ENCODE measurements at regions not wholly inside any gene's neighbourhood (a gene's known extent, or its start where the extent isn't known, plus 50 kb on each side); places are given as distances from the start of the nearest gene placed in this dataset.

DNA sequence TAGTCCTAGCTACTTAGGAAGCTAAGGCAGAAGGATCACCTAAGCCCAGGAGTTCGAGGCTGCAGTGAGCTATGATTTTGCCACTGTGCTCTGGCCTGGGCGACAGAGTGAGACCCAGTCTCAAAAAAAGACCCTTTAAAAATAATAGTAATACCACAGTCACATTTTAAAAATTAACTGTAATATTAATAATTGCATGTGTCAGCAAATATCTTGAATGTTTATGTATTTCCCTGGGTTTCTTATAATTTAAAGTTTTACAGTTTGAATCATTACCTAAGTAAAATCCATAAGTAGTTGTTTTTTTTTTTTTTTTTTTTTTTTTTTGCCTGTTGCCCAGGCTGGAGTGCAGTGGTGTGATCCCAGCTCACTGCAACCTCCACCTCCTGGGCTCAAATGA lies 69.2 kb downstream of the LYZL2 start:
- no peak overlapping the region for H2AFZ ChIP-seq
- 37 to 58% methylated on average over 2 of the region's 2 CpGs for WGBS, 2 experiments (ENCODE audit: low coverage in 1 of 2, low lambda C conversion rate in 2 of 2, missing lambda C conversion rate in 2 of 2)
- no peaks in the 10 kb centered on the region for H3K36me3 ChIP-seq (ENCODE audit: low read depth)
- H3K4me3 ChIP-seq = no peak overlapping the region
- no peak overlapping the region for H3K9ac ChIP-seq
- in situ Hi-C loops (cut with MboI) = no loop called here
- no peaks in the 10 kb centered on the region for H3K27me3 ChIP-seq (replicated peaks; ENCODE audit: insufficient read depth)
- TF ChIP-seq EZH2 (IDR thresholded peaks at IDR 0.05; ENCODE audit: insufficient read depth, poor library complexity, severe bottlenecking) (no peak), EZH2phosphoT487 (IDR thresholded peaks at IDR 0.05; ENCODE audit: insufficient read depth, low read depth) (no peak)
- no peaks in the 10 kb centered on the region for H3F3A ChIP-seq (ENCODE audit: insufficient read depth)
- no peak overlapping the region for H3K27ac ChIP-seq
- no peak for DNase-seq
- no peaks in the 10 kb centered on the region for H4K20me1 ChIP-seq (ENCODE audit: insufficient read depth)
- no peaks in the 10 kb centered on the region for H3K4me1 ChIP-seq (ENCODE audit: insufficient read depth)
- no peak overlapping the region for H3K4me2 ChIP-seq (ENCODE audit: unreplicated experiment)
- no peaks in the 10 kb centered on the region for H3K9me3 ChIP-seq (ENCODE audit: low read depth)
- H3K79me2 ChIP-seq (ENCODE audit: insufficient read depth) = no peaks in the 10 kb centered on the region
- no peaks in the 10 kb centered on the region for H3K9me2 ChIP-seq (ENCODE audit: insufficient read depth)

DNA sequence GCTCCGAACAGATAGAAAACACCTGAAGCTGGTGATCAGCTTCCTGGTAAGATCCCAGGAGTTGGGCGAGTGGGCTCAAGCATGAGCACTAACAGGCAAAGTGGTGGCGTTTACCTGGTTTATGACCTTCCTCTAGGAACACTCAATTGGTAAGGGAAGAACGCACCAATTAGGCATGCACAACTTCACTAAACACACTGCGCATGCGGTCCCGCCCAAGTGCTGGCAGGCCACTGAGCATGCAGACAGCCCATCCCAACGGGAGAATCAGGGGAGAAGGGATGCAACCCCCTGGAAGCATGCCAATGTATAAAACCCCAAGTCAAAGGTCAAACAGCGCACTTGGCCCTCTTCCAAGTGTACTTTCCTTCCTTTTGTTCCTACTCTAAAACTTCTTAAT lies 70.4 kb downstream of the LYZL2 start:
- Histone ChIP-seq H3K4me2 (ENCODE audit: unreplicated experiment) (no peak overlapping the region), H3K9me2 (ENCODE audit: insufficient read depth) (no peaks in the 10 kb centered on the region), H3K4me3 (no peak overlapping the region), H3K9ac (no peak overlapping the region), H3K27me3 (replicated peaks; ENCODE audit: insufficient read depth) (no peaks in the 10 kb centered on the region), H3K4me1 (ENCODE audit: insufficient read depth) (no peaks in the 10 kb centered on the region), H3F3A (ENCODE audit: insufficient read depth) (no peaks in the 10 kb centered on the region), H3K36me3 (ENCODE audit: low read depth) (no peaks in the 10 kb centered on the region), H3K79me2 (ENCODE audit: insufficient read depth) (no peaks in the 10 kb centered on the region), H3K9me3 (ENCODE audit: low read depth) (no peaks in the 10 kb centered on the region), H4K20me1 (ENCODE audit: insufficient read depth) (no peaks in the 10 kb centered on the region), H2AFZ (no peak overlapping the region), H3K27ac (no peak overlapping the region)
- 79 to 85% methylated on average over 9 of the region's 9 CpGs for WGBS, 2 experiments (ENCODE audit: low coverage in 1 of 2, low lambda C conversion rate in 2 of 2, missing lambda C conversion rate in 2 of 2)
- no peak for DNase-seq
- TF ChIP-seq EZH2 (IDR thresholded peaks at IDR 0.05; ENCODE audit: insufficient read depth, poor library complexity, severe bottlenecking) (no peak), EZH2phosphoT487 (IDR thresholded peaks at IDR 0.05; ENCODE audit: insufficient read depth, low read depth) (no peak)
- in situ Hi-C loops (cut with MboI) = no loop called here

DNA sequence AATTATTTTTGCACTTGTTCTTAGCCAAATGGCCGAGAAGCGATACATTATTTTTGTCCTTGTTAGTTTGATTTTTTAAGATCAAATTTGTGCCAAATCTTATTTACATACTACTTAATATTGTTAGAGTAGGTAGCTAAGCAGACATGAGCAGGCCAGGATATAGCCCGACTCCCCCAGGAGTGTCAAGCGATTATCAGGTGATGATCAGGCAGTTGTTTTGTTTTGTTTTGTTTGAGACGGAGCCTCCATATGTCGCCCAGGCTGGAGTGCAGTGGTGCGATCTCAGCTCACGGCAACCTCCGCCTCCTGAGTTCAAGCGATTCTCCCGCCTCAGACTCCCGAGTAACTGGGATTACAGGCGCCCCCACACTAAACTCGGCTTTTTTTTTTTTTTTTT lies 71.1 kb downstream of the LYZL2 start:
- H2AFZ ChIP-seq = no peak overlapping the region
- no peak overlapping the region for H3K27ac ChIP-seq
- H3F3A ChIP-seq (ENCODE audit: insufficient read depth) = no peaks in the 10 kb centered on the region
- H3K9me2 ChIP-seq (ENCODE audit: insufficient read depth) = no peaks in the 10 kb centered on the region
- H3K4me2 ChIP-seq (ENCODE audit: unreplicated experiment) = no peak overlapping the region
- no peaks in the 10 kb centered on the region for H3K27me3 ChIP-seq (replicated peaks; ENCODE audit: insufficient read depth)
- H3K36me3 ChIP-seq (ENCODE audit: low read depth) = no peaks in the 10 kb centered on the region
- peaks cover 4% of the 10 kb centered on the region; the same call in 1 of the 2 replicates for H3K4me1 ChIP-seq (ENCODE audit: insufficient read depth)
- no peak for TF ChIP-seq EZH2phosphoT487 (IDR thresholded peaks at IDR 0.05; ENCODE audit: insufficient read depth, low read depth)
- TF ChIP-seq EZH2 (IDR thresholded peaks at IDR 0.05; ENCODE audit: insufficient read depth, poor library complexity, severe bottlenecking) = no peak
- no peak for DNase-seq
- H3K9ac ChIP-seq = no peak overlapping the region
- H3K79me2 ChIP-seq (ENCODE audit: insufficient read depth) = no peaks in the 10 kb centered on the region
- in situ Hi-C loops (cut with MboI) = no loop called here
- H3K4me3 ChIP-seq = no peak overlapping the region
- H4K20me1 ChIP-seq (ENCODE audit: insufficient read depth) = no peaks in the 10 kb centered on the region
- 93 to 97% methylated on average over 14 of the region's 14 CpGs for WGBS, 2 experiments (ENCODE audit: low coverage in 1 of 2, low lambda C conversion rate in 2 of 2, missing lambda C conversion rate in 2 of 2)
- H3K9me3 ChIP-seq (ENCODE audit: low read depth) = no peaks in the 10 kb centered on the region

DNA sequence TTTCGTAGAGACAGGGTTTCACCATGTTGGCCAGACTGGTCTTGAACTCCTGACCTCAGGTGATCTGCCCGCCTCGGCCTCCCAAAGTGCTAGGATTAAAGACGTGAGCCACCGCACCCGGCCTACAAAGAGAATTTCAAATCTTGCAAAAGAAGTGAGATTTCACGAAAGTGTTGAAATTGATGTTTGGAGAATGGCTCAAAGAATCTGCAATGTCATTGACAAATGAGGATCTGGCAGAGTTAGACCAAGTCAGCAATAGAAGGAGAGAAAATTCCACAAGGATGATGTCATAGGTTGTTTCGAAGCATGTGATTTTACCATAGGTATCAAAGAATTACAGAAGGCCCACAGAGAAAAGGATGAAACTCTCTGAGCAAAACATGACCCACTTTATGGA lies 71.7 kb downstream of the LYZL2 start:
- H4K20me1 ChIP-seq (ENCODE audit: insufficient read depth) = no peaks in the 10 kb centered on the region
- no peak overlapping the region for H2AFZ ChIP-seq
- H3K79me2 ChIP-seq (ENCODE audit: insufficient read depth) = no peaks in the 10 kb centered on the region
- H3K9me2 ChIP-seq (ENCODE audit: insufficient read depth) = no peaks in the 10 kb centered on the region
- 72 to 74% methylated on average over 8 of the region's 8 CpGs for WGBS, 2 experiments (ENCODE audit: low coverage in 1 of 2, low lambda C conversion rate in 2 of 2, missing lambda C conversion rate in 2 of 2)
- H3K36me3 ChIP-seq (ENCODE audit: low read depth) = no peaks in the 10 kb centered on the region
- no peak overlapping the region for H3K4me3 ChIP-seq
- H3K9me3 ChIP-seq (ENCODE audit: low read depth) = no peaks in the 10 kb centered on the region
- H3K27ac ChIP-seq = no peak overlapping the region
- no peaks in the 10 kb centered on the region for H3F3A ChIP-seq (ENCODE audit: insufficient read depth)
- H3K9ac ChIP-seq = no peak overlapping the region
- no peaks in the 10 kb centered on the region for H3K27me3 ChIP-seq (replicated peaks; ENCODE audit: insufficient read depth)
- peak; percentile 20 for DNase-seq
- in situ Hi-C loops (cut with MboI) = no loop called here
- peaks cover 4% of the 10 kb centered on the region; the same call in 1 of the 2 replicates for H3K4me1 ChIP-seq (ENCODE audit: insufficient read depth)
- H3K4me2 ChIP-seq (ENCODE audit: unreplicated experiment) = no peak overlapping the region
- TF ChIP-seq EZH2 (IDR thresholded peaks at IDR 0.05; ENCODE audit: insufficient read depth, poor library complexity, severe bottlenecking) (no peak), EZH2phosphoT487 (IDR thresholded peaks at IDR 0.05; ENCODE audit: insufficient read depth, low read depth) (no peak)

DNA sequence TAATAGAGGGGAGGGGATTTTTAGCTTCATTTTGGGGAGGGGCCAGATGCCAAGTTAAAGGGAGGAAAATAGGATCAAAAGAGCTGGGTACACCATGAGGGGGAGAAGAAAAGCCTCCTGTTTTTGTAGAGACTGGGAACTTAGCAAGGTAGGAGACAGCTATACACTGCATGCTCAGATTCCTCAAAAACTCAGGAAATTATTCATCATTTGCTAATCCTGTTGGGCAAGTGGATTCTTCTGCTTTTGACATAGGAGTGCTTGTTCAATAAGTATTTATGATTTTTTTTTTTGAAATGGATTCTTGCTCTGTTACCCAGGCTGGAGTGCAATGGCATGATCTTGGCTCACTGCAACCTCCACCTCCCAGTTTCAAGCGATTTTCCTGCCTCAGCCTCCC lies 73.4 kb downstream of the LYZL2 start:
- H3K9ac ChIP-seq = no peak overlapping the region
- WGBS, 2 experiments (ENCODE audit: low coverage in 1 of 2, low lambda C conversion rate in 2 of 2, missing lambda C conversion rate in 2 of 2) = 83 to 91% methylated on average over 1 of the region's 1 CpG
- DNase-seq = no peak
- in situ Hi-C loops (cut with MboI) = no loop called here
- TF ChIP-seq EZH2phosphoT487 (IDR thresholded peaks at IDR 0.05; ENCODE audit: insufficient read depth, low read depth) (no peak), EZH2 (IDR thresholded peaks at IDR 0.05; ENCODE audit: insufficient read depth, poor library complexity, severe bottlenecking) (no peak)
- no peak overlapping the region for H3K4me3 ChIP-seq
- H3K79me2 ChIP-seq (ENCODE audit: insufficient read depth) = no peaks in the 10 kb centered on the region
- no peaks in the 10 kb centered on the region for H4K20me1 ChIP-seq (ENCODE audit: insufficient read depth)
- H3K36me3 ChIP-seq (ENCODE audit: low read depth) = no peaks in the 10 kb centered on the region
- H3K9me3 ChIP-seq (ENCODE audit: low read depth) = no peaks in the 10 kb centered on the region
- H3K4me1 ChIP-seq (ENCODE audit: insufficient read depth) = peaks cover 4% of the 10 kb centered on the region; the same call in 1 of the 2 replicates
- no peaks in the 10 kb centered on the region for H3F3A ChIP-seq (ENCODE audit: insufficient read depth)
- H3K27ac ChIP-seq = no peak overlapping the region
- no peaks in the 10 kb centered on the region for H3K27me3 ChIP-seq (replicated peaks; ENCODE audit: insufficient read depth)
- no peaks in the 10 kb centered on the region for H3K9me2 ChIP-seq (ENCODE audit: insufficient read depth)
- H2AFZ ChIP-seq = no peak overlapping the region
- no peak overlapping the region for H3K4me2 ChIP-seq (ENCODE audit: unreplicated experiment)

Data from GM23248 (cell line).